CD4-positive, alpha-beta T cell treated with Interleukin-1 beta for 1 hour (primary cell): ENCODE measurements at regions not wholly inside any gene's neighbourhood (a gene's known extent, or its start where the extent isn't known, plus 50 kb on each side); places are given as distances from the start of the nearest gene placed in this dataset.

Source experiments
- DNase-seq, 2 donors: peaks; one replicate each; pipeline ENCODE4 v3.0.0-alpha.2; 2020 to 2022

DNA sequence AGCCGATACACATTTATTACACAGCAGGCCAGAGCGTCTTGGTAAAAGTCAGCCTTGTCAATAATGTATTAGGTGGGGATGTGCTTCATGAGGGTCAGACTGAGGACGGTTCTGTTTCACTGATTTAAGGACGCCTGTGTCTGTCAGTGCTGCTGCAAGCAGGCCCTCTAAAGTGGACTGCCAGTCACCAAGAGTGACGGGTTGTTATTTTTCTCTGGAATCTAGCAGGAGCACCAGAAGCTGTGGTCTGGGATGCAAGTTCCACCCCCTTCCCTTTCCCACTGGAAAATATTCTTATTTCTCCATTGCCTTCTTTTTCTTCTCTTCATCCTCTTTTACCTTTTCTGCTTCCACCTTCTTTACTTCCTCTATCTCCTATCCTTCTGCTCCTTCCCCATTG, 191.2 kb upstream of the NCAM1 start:
- DNase-seq: no peak

DNA sequence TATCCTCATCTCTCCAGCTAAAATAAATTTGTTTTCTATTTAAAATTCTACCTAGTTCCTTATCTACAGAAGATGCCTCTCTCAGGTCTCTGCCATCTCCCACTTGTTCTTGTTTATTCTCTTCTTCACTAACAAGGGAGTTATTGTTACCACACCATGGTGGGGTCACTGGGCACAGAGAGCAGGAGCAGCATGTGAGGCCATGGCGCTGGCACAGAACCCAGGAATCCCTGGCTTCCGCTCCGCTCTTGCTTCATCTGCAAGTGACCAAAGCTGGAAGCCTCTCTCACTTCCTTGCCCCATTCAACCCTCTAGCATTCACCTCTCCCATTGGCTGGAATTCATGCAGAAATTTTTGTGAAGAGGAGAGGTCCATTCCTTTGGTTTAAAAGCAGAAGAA, 190.7 kb upstream of the NCAM1 start:
- DNase-seq: no peak

DNA sequence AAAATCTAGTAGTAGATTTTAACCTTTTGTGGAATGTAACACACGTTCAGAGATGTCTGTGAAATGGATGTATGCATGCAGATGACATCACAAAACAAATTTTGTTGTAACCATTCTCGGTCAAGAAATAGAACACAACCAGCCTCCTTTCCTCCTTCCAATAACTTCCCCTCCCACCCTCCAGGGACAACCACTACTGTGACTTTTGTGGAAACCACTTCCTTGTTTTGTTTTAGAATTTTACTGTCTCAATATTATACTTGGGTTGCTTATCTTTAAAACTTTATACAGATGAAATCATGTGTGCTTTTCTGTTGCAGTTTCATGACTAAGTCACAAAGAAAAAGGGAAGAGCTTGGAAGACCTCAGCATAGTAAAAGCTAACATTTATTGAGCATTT, 189.4 kb upstream of the NCAM1 start:
- DNase-seq: no peak

DNA sequence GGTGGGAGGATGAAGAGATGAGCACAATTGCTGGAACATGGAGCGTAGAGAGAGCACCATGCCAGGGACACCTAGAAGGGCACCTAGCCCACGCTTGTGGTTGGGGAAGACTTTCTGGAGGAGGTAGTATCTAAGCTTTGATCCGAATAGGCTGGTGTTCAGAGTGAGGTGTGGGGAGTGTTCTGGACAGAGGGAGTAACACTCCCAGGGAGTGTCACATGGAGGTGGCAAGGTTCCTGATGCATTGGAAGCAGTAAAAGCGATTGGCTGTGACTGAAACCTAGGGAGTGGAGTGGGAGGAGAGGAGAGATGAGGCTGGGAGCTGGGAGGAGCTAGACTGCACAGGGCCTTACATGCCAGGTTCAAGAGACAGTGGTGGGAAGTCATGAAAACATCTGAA, 188.0 kb upstream of the NCAM1 start:
- no peak for DNase-seq

DNA sequence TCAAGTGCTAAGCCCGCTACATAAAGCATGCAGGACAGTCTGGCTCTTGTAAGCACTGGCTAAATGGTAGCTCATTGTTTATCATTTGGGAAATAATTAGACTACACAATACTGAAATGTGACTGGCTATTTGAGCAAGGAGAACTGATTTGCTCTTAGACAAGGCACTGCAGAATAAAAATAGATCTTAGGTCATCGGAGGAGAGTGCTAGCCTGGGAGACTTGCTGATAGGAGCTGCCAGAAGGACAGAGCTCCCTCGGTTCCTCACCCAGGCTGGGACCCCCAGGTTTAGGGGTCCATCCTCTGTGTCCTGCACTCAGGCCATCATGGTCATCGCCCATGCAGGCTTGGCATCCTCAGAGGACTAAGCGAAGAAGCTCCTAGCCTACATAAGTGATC, 184.4 kb upstream of the NCAM1 start:
- DNase-seq: no peak

DNA sequence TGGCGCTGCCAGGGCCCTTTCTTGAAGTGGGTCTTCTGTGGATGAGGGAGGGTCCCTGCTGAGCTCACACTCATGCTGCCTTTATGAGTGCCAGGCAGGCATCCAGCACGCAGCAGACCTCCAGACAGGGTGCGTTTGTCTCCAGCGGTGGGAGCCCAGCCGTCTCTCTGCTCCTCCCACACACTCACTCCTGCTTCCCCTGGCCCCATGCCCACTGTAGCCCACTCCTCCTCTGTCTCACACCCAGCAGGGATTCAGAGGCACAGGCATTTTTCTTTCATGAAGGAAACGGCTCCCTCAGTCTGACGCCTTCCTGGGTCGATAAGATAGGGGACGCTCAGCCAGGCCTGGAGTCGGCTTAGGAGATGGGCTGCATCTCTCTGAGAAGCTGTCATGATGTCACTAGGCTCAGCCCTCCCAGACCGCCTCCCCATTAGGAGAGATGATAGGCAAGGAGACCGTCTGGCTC, 183.9 kb upstream of the NCAM1 start:
- DNase-seq: no peak

DNA sequence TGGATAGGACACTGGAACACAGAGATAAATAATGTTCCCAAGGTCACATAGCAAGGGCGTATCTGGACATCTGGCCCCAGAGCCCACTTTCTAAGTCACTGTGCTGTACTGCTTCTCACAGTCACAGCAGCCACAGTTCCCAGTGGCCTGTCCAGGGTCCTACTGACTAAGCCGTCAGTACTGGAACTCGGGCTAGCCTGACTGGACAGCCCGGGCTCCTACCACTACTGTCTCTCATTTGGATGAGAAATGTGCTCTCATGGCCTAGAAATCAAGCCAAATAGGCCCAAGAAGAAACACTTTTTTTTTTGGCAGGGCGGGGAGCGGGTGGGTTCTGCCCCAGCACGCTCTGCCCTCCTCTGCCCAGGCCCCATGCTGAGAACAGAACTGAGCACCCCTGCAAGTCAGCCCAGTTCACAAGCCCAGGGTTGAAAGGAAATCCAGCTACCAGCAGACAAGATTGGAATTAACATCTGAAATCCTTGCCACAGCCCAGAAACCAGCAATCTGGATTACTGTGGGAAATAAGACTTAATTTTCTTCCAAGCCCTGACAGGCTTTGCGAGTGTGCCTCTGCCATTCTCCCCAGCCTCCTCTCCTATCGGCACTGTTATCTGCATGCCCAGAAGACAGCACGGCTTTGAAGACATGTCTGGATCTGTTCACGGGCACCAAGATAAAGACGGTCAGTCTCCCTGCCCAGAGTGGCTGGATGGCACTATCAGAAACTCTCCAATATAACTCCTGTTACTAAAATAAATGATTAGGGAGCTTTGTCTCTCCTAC, 182.9 kb upstream of the NCAM1 start:
- DNase-seq: no peak

DNA sequence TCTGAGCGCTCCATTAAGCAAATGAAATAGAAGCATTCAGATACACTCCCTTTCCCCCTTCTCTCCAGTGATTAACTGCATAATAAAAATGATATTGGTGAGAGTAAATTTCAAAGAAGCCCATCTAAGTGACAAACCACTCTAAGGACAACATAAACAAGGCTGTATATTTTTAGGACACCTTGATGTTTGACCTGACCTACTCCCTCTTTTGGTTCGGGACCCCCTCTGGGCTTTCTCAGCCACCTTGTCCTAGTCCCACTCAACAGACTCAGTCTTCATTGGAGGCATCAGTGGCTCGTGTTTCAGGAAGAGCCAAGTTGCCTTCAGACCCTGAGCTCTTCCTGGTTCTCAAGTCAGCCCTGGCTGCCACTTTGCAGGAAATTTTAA, 182.3 kb upstream of the NCAM1 start:
- DNase-seq: no peak

DNA sequence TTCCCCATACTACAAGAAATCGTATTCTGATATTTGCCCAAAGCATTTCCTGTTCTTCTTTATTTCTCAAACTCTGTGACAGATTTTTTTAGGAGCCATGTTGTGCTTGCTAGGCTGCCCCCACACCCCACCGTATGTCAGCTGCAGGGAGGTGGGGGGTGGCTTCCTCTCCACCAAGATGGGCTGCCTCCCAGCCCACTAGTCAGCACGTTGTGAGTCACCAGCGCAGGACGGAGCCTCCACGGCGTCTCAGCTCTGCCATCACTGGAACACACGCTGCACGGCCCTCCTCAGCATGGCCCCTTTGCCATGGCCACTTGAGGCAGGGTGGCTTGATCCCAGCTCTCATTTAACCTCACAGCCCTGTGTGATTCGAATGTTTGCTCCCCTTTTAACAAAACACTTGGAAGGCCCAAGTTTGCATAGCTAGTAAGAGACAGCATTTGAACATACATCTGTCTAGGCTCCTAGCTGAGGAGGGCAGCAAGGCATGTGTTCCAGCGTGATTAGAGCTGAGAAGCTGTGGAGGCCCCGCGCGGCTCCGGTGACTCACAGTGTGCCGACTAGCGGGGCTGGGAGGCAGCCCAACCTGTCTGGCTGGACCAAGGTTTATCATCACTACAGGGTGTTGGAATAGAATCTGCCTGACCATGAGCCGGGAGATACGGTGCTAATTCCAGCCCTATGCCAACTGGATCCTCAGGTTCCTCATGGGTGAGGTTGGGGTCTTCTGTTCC, 180.7 kb upstream of the NCAM1 start:
- DNase-seq: no peak

DNA sequence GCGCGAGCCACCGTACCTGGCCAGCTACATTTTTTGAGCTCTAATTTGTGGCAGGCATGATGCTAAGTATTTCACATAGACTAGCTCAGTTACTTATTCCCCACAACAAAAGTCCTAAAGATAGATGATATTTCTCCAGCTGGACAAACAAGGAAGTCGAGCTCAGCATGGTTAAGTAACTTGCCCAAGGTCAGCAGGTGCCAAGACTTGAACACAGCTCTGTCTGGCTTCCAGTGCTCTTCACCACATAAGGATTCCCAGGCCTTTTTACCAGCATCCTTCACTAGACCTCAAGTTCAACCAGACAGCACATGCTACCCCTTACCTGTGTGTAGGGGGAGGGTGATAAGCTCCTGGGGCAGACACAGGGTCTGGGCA, 177.3 kb upstream of the NCAM1 start:
- no peak for DNase-seq

DNA sequence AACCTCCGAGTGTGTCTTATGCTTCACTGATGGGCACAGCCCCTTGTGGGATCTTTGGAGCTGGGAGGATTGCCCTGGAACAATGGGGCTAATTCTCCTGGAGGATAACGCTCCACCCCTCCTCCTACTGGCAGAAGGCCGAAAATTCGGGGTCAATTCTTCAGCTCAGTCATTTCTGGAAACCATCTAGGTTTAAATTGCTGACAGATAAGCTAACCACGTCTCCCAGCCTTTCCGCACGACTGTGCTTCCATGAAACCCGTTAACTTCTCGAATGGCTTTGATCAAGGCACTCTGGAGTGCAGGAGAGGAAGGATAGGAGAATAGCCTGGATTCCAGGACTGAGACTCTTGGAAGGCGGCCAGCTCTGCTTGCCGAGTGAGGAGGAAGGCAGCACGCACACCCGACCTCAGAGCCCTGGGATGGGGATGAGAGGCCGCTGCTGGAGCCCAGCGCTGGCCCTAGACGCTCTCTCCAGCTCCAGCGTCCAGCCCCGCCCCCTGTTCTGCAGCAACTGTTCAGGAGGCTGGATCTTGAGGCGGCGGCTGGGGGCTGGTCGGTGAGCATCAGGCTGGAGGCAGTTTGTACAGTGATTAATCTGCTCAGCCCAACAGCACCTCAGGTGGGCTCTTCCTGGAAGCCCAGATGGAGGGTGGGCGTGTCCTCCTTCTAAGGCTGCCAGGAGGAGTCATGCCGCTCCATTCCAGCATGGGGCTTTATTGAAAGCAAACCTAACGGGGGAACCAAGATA, 176.7 kb upstream of the NCAM1 start:
- DNase-seq: no peak

DNA sequence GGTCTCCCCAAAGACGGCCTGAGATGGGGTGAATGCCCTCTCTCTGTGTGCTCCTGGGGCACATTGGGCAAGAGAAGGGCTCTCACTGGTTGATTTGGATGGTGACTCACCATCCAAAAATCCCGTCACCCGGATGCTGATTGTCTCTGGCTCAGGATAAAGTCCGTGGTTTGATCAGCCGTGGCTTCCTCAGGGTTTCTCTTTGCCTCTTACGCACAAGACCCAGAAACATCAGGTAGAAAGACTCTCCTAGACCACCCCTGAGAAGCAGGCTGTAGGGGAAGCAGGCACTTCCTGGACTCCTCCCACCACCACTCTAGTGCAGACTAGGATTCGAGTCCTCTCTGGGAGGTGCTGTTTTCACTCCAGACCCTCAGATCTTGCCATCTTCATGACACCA, 176.1 kb upstream of the NCAM1 start:
- DNase-seq: no peak

DNA sequence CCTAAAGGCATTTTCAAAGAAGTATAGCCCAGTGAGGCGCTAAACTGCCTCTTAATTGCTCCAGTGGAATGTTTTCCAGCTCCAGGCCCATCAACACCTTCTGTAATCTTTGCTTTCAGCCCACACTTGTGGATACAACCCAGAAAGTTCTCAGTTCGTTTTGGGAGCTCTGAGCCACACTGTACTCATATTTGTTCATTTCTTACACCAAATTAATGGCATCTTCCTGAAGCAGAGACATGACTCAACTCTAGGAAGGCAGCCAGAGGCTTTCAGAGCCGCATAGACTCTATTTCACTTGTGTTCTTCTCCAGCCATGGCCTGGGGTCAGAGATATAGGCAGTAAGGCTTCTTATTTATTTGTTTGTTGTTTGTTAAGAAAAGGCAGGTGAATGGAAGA, 175.5 kb upstream of the NCAM1 start:
- no peak for DNase-seq

DNA sequence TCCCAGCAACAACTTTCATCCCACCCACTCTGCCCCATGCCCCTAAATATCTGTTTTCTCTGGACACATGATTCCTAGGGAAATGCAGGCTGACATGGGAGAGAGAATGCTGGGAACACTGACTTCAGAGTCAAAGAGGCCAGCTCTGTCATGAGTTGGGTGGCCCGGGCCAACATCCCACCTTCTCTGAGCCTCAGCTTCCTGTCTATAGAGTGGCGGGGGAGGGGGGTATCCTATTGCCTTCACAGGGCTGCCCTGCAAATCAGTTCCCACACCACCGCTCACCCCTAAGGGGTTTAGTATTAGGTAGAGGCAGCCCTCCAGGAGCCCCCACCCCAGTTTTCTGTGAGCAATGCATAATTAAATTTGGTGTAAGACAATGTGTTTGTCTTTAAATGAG, 175.0 kb upstream of the NCAM1 start:
- no peak for DNase-seq

DNA sequence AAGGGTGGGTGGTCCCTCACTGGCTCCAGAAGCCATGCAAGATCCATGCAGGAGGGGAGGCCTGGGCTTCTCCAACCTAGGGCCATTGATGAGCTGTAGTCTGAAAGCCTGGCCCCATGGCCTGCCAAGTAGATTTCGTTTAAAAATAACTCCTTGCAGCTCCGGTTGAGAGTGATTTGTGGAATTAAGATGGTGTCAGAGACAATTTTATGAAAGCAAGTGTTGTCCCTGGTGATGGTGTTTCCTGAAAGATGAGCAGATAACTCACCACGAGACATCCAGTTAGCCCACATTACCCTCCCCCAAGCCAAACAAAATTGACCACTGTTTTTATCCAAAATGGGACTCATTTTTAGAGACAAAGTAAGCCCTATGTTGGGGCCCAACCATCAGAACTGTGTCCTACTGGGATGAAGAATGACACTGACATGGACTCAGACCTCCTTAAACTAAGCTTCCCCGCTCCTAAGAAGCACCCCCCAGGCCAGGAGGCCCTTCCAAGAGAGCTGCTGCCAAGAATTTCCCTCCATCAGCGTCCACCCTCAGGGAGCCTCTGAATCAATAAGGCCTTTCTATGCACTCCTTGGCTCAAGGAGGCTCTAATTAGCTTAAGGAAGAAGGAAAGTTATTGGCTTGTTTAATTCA, 174.2 kb upstream of the NCAM1 start:
- DNase-seq: no peak

DNA sequence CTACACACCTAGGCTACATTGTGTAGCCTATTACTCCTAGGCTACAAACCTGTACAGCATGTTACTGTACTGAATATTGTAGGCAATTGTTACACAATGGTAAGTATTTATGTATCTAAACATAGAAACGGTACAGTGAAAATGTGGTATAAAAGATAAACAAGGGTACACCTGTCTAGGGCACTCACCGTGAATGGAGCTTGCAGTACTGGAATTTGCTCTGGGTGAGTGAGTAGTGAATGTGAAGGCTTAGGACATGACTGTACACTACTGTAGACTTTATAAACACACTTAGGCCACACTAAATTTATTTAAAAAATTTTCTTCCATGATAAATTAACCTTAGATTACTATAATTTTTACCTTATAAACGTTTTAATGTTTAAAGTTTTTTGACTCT, 171.7 kb upstream of the NCAM1 start:
- DNase-seq: no peak

DNA sequence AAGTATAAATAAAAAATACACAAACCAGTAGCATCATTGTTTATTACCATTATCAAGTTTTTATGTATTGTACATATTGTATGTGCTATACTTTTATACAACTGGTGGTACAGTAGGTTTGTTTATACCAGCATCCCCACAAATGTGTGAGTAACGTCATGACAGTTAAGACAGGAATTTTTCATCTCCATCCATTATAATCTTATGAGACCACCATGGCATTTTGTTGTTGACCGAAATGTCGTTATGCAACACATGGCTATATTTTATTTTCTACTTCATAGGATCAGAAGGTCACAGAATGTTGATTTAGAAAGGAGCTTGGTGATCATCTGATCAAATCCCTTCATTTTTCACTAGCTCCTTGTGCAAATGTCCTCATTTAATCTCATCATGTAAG, 170.9 kb upstream of the NCAM1 start:
- DNase-seq: no peak

DNA sequence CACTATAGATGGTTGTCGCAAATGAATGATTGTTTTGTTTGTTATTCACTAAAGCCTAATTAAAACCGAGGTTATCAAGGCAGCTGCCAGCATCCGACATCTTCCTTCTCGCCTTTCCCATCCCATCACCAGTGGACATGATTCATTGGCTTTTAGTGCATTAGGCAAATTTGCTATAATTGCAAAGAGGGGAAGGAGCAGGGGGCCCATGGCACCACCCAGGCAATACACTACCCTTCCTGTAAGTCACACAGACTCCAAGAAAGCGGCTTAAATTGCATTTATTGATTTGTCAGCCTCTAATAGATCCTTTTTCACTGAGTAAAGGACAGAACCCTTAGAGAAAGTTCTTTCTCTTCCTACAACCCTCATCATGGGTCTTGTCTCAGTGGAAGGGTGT, 169.2 kb upstream of the NCAM1 start:
- DNase-seq: no peak

DNA sequence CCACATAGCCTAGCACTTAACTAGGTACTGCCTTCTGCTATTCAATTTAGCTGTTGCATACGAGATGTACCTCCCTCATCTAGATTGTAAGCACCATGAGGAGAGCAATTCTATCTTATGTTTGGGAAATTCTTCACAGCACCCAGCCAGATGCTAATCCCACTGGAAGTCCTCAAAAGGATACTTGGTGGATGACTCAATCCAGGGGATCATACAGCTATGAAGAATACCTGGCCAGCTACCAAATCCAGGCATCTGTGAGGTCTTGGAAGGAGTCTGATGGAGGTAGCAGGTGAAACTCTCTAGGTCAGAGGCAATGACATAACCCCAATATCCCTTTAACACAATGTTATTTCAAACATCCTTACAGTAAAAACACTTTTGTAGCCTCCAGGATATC, 167.8 kb upstream of the NCAM1 start:
- no peak for DNase-seq

DNA sequence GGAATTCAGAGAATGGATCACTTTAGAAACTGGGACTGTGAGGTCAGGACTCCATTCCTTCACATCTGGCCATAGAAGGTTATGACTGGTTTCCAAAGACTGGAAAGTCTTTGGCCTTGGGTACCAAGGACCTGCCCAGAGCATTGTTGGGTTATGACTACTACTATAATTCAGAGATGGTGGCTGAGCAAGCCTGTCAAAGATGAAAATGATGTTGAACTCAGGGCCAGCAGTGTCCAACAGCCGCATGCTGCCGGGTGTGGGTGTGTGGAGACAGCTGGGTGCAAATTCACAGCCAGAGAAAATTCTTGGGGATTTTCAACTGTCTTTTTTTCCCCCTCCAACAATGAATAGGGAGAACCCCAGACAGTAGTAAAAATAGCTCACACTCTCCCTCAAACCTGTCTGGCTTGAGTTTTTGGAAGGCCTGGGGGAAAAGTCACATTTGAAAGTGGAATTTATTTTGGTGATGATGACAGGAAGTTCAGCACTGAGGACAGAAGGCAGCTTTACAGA, 166.8 kb upstream of the NCAM1 start:
- no peak for DNase-seq

DNA sequence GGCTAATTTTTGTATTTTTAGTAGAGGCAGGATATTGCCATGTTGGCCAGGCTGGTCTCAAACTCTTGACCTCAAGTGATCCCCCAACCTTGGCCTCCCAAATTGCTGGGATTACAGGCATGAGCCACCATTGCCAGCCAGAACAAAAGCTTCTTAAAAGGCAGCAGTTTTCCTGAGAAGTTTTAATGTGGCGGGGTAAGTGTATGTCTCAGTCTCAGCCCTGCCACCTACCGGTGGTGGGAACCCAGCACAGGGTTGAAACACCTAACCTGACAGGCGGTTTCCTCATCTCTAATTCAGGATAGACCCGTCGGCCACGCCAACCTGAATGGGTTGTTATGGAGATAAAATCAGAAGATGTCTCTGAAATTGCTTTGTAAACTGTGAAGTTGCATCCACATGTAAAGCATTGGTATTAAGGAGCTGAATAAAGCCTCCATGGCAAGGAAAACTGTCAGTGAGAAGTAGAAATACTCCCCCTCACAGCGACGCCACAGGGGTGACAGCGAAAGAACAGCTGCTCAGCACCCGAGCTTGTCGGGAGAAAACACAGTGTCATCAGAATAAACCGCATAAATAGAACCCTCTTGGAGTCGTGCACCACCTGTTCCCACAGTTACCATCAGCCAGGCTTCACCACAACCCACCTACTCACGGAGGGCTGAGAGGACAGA, 165.9 kb upstream of the NCAM1 start:
- DNase-seq: peak in 1 of 2 donors; percentile 18

DNA sequence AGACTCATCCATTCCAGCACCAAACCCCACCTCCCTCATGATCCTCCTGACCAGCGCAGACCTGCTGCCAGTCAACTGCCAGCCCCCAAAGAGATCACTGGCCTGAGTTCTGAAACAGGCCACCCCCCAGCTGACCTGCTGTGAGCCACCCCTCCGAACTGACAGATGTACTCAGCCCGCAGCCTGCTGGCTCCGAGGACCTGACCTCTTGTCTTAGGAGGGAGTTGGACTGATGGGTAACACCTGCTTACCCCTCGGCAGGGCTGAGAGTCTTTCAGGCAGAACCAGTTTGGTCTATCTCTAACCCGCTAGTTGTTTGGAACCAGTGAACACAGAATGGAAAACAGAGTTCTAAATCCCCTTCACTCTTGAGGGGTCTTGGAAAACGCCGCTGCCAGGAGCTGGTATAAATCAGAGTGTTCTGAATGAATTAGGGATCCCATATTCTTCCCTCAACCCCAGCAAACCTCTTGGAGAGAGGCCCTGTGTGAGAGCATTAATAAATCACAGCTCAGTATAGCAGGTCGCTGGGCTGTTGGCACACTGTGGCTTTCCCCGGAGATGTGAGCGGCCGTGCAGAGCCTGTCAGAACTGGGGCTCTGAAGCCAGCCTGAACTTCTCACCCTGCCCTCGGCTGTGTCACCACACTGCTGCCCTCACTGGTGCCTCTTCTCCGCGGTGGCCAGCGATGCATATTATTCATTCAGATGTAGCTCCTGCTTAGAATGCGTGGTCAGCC, 165.1 kb upstream of the NCAM1 start:
- DNase-seq: no peak
